ENCODE measurements at regions not wholly inside any gene's neighbourhood (a gene's known extent, or its start where the extent isn't known, plus 50 kb on each side); places are given as distances from the start of the nearest gene placed in this dataset.

DNA sequence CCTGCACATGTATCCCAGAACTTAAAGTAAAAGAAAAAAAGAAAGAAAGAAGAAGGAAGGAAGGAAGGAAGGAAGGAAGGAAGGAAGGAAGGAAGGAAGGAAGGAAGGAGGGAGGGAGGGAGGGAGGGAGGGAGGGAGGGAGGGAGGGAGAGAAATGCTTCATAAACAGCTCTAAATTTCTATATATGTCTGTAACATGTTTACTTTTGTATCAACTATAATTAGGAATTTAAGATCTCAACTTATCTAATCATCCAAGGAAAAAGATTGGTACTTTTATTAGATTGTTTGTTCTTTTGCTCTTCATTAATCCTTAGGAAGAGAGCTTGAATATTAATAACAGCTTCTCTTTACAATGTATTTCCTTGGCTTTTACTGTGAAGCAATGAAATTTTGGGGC, 195.4 kb upstream of the PRMT6 start:
- DNase-seq (no peak), ATAC-seq (ENCODE audit: low FRiP score in 2 of 2) (no peak)
- Histone ChIP-seq H3K36me3 (no peaks in the 10 kb centered on the region), H3K9me3 (no peaks in the 10 kb centered on the region), H3K4me3 (no peak overlapping the region), H3K27me3 (no peaks in the 10 kb centered on the region), H3K27ac (no peak overlapping the region), H3K4me1 (no peaks in the 10 kb centered on the region)
- TF ChIP-seq POLR2A (IDR thresholded peaks at IDR 0.05) = no peak
- TF ChIP-seq EP300 (IDR thresholded peaks at IDR 0.05) = no peak

DNA sequence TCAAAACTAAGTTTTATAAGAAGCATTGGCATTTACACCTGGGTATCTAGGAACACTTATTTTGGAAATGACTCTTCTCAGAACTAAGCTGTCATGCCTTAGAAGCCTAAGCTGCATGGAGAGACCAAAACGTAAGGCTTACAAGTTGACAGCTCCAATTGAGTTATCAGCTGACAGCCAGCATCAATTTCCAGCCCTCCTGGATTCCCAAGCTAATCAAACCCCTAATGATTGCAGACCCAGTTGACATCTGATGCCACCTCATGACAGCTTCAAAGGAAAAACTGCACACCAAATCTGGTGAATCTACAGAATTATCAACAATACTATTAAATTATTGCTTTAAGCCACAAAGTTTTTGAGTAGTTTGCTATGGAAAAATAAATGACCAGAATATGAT, 187.6 kb upstream of the PRMT6 start:
- ATAC-seq (ENCODE audit: low FRiP score in 2 of 2) = no peak
- no peaks in the 10 kb centered on the region for H3K36me3 ChIP-seq
- no peak overlapping the region for H3K4me3 ChIP-seq
- TF ChIP-seq POLR2AphosphoS5 (IDR thresholded peaks at IDR 0.05) (no peak), POLR2A (IDR thresholded peaks at IDR 0.05) (no peak), EP300 (IDR thresholded peaks at IDR 0.05) (no peak)
- TF ChIP-seq, protein P1, sequence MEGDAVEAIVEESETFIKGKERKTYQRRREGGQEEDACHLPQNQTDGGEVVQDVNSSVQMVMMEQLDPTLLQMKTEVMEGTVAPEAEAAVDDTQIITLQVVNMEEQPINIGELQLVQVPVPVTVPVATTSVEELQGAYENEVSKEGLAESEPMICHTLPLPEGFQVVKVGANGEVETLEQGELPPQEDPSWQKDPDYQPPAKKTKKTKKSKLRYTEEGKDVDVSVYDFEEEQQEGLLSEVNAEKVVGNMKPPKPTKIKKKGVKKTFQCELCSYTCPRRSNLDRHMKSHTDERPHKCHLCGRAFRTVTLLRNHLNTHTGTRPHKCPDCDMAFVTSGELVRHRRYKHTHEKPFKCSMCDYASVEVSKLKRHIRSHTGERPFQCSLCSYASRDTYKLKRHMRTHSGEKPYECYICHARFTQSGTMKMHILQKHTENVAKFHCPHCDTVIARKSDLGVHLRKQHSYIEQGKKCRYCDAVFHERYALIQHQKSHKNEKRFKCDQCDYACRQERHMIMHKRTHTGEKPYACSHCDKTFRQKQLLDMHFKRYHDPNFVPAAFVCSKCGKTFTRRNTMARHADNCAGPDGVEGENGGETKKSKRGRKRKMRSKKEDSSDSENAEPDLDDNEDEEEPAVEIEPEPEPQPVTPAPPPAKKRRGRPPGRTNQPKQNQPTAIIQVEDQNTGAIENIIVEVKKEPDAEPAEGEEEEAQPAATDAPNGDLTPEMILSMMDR (IDR thresholded peaks at IDR 0.05) = no peak
- H3K27ac ChIP-seq = no peak overlapping the region
- no peaks in the 10 kb centered on the region for H3K27me3 ChIP-seq
- 46 to 67% methylated on average over 1 of the region's 1 CpG for WGBS, 2 donors
- H3K9me3 ChIP-seq = no peaks in the 10 kb centered on the region
- no peak for DNase-seq
- H3K4me1 ChIP-seq = no peaks in the 10 kb centered on the region

DNA sequence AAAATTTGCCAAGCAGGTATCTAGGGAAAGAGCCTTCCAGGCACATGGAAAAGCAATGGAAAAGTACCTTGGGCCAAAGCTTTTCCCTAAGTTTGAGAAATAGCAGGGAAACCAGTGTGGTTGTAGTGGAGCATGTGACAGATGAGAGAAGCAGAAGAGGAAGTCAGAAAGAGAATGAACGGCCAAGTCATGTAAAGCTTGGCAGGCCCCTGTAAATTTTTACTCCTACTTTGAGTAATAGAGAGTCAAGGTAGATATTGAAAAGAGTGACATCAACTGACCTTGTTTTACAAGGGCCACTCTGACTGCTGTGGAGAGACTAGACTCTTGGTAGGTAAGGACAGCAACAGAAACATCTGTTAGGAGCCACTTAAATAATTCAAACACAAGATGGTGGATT, 180.9 kb upstream of the PRMT6 start:
- DNase-seq (no peak), ATAC-seq (ENCODE audit: low FRiP score in 2 of 2) (no peak)
- Histone ChIP-seq H3K27me3 (no peaks in the 10 kb centered on the region), H3K4me1 (peaks cover 0 to 8% (median 0%) of the 10 kb centered on the region in 4 donors), H3K36me3 (no peaks in the 10 kb centered on the region), H3K9me3 (no peaks in the 10 kb centered on the region), H3K4me3 (no peak overlapping the region), H3K27ac (no peak overlapping the region)
- TF ChIP-seq EP300 (IDR thresholded peaks at IDR 0.05) = no peak
- TF ChIP-seq POLR2A (IDR thresholded peaks at IDR 0.05) = no peak
- WGBS, 2 donors = 25 to 48% methylated on average over 1 of the region's 1 CpG

DNA sequence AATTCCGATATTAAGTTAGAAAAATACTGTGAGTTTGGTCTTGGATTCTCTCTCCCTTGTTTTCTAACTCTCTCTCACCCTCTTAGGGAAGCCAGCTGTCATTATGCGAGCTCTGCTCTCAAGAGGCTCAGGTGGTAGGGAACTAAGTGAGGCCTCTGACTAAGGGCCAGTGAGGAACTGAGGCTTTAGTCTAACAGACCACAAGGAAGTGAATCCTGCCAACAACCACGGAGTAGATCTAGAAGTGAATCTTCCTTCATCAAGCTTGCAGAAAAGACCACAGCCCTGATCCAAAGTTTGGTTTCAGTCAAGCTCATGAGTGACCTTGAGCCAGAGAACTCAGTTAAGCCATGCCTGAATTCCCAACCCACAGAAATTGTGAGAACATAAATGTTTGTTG, 180.1 kb upstream of the PRMT6 start:
- no peaks in the 10 kb centered on the region for H3K9me3 ChIP-seq
- WGBS, 2 donors = 51 to 69% methylated on average over 3 of the region's 3 CpGs
- ATAC-seq (ENCODE audit: low FRiP score in 2 of 2) = no peak
- H3K4me1 ChIP-seq = peaks cover 0 to 8% (median 0%) of the 10 kb centered on the region in 4 donors
- TF ChIP-seq POLR2AphosphoS5 (IDR thresholded peaks at IDR 0.05) (no peak), POLR2A (IDR thresholded peaks at IDR 0.05) (no peak), EP300 (IDR thresholded peaks at IDR 0.05) (no peak)
- TF ChIP-seq, protein P1 (IDR thresholded peaks at IDR 0.05) = no peak
- H3K36me3 ChIP-seq = no peaks in the 10 kb centered on the region
- DNase-seq = no peak
- no peak overlapping the region for H3K27ac ChIP-seq
- H3K4me3 ChIP-seq = no peak overlapping the region
- no peaks in the 10 kb centered on the region for H3K27me3 ChIP-seq

DNA sequence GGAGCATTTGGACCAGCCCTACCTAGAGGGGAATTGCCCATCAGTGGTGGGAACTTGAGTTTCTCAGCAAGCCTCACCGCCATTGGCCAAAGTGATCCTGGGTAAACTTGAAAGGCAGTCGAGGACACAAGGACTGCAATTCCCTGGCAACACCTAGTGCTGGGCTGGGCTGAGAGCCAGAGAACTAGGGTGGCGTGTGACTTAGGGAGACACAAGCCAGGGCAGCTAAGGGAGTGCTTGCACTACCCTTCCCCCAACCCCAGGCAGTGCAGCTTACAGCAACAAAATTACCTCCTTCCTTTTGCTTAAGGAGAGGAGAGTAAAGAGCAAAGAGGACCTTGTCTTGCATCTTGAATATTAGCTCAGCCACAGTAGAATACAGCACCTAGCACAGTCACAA, 176.9 kb upstream of the PRMT6 start:
- peaks cover 0 to 8% (median 0%) of the 10 kb centered on the region in 4 donors for H3K4me1 ChIP-seq
- no peaks in the 10 kb centered on the region for H3K9me3 ChIP-seq
- DNase-seq (peak in 1 of 2 donors; percentile 82), ATAC-seq (ENCODE audit: low FRiP score in 2 of 2) (peak; percentile 54 to 82)
- TF ChIP-seq, protein P1 (IDR thresholded peaks at IDR 0.05) = no peak
- no peak for TF ChIP-seq POLR2AphosphoS5 (IDR thresholded peaks at IDR 0.05)
- TF ChIP-seq POLR2A (IDR thresholded peaks at IDR 0.05) = no peak
- no peak for TF ChIP-seq EP300 (IDR thresholded peaks at IDR 0.05)
- 50% methylated on average over 3 of the region's 3 CpGs; no CpG with 5 or more reads in 1 of the 2 donors for WGBS, 2 donors
- no peaks in the 10 kb centered on the region for H3K36me3 ChIP-seq
- H3K27me3 ChIP-seq = no peaks in the 10 kb centered on the region
- H3K27ac ChIP-seq = no peak overlapping the region
- H3K4me3 ChIP-seq = no peak overlapping the region

DNA sequence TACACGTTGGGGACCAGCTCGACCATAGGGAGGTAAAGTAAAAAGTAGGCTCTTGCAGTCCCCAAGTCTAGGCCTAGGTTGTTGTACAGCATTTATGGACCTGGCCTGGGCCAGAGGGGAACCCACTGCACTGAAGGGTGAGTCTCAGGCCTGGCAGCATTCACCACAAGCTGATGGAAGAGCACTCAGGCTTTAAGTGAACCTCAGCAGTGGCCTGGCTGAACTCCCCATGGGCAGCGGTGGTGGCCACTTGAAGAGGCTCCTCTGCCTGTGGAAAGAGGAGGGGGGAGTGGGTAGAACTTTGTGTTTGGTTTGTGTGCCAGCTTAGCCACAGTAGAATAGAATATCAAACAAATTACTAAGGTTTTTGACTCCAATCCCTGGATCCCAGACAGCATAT, 176.2 kb upstream of the PRMT6 start:
- peak; percentile 12 to 32 for ATAC-seq (ENCODE audit: low FRiP score in 2 of 2)
- no peak overlapping the region for H3K27ac ChIP-seq
- no peaks in the 10 kb centered on the region for H3K36me3 ChIP-seq
- H3K9me3 ChIP-seq = no peaks in the 10 kb centered on the region
- H3K27me3 ChIP-seq = no peaks in the 10 kb centered on the region
- WGBS, 2 donors = 68 to 69% methylated on average over 3 of the region's 3 CpGs
- no peak overlapping the region for H3K4me3 ChIP-seq
- peaks cover 0 to 8% (median 0%) of the 10 kb centered on the region in 4 donors for H3K4me1 ChIP-seq
- peak in 1 of 2 donors; percentile 22 for DNase-seq
- no peak for TF ChIP-seq POLR2A (IDR thresholded peaks at IDR 0.05)
- TF ChIP-seq, protein P1 (IDR thresholded peaks at IDR 0.05) = no peak
- TF ChIP-seq POLR2AphosphoS5 (IDR thresholded peaks at IDR 0.05) = no peak
- no peak for TF ChIP-seq EP300 (IDR thresholded peaks at IDR 0.05)
